Heart left ventricle (tissue), 16 donors: ENCODE measurements at regions not wholly inside any gene's neighbourhood (a gene's known extent, or its start where the extent isn't known, plus 50 kb on each side); places are given as distances from the start of the nearest gene placed in this dataset.

Source experiments
- ATAC-seq, 4 donors: fragments of 200-7000 bp; cut with Tn5 transposase; one replicate each; pipeline ENCODE4 v1.9.1; 2020 to 2022; ENCODE audit warnings: moderate library complexity in 4 of 4, mild to moderate bottlenecking in 3 of 4, moderate number of reproducible peaks in 1 of 4
- DNase-seq, 5 donors: peaks; one replicate each; pipeline ENCODE4 v3.0.0-alpha.2; 2020
- H3K27ac ChIP-seq, 12 donors: fragments of 200-600 bp; sonication (generic) in 4 of 12; one replicate each; pipeline versions ENCODE4 v1.5.0 to v1.8.0; 2016 to 2022; ENCODE audit warnings: mild to moderate bottlenecking in 2 of 12
- H3K27me3 ChIP-seq, 9 donors: fragments of 200-600 bp; sonication (generic) in 2 of 9; one replicate each; pipeline versions ENCODE4 v1.5.1 to v1.8.0; 2016 to 2022; ENCODE audit warnings: mild to moderate bottlenecking in 3 of 9
- H3K36me3 ChIP-seq, 9 donors: fragments of 200-600 bp; sonication (generic) in 2 of 9; one replicate each; pipeline versions ENCODE4 v1.5.0 to v1.8.0; 2018 to 2022; ENCODE audit warnings: mild to moderate bottlenecking in 2 of 9
- H3K4me1 ChIP-seq, 12 donors: fragments of 200-600 bp; sonication (generic) in 4 of 12; one replicate each; pipeline versions ENCODE4 v1.5.0 to v1.8.0; 2016 to 2022; ENCODE audit warnings: mild to moderate bottlenecking in 3 of 12
- H3K4me3 ChIP-seq, 12 donors: fragments of 200-600 bp; sonication (generic) in 4 of 12; one replicate each; pipeline versions ENCODE4 v1.5.0 to v1.8.0; 2017 to 2022; ENCODE audit warnings: mild to moderate bottlenecking in 9 of 12, moderate library complexity in 4 of 12
- H3K9me3 ChIP-seq, 12 donors: fragments of 200-600 bp; sonication (generic) in 4 of 12; one replicate each; pipeline versions ENCODE4 v1.5.0 to v1.8.0; 2016 to 2022; ENCODE audit warnings: mild to moderate bottlenecking in 1 of 12
- CTCF ChIP-seq, 12 donors: fragments of 200-600 bp; sonication (generic) in 4 of 12; IDR thresholded peaks; one replicate each; pipeline versions ENCODE4 v1.5.0 to v1.8.0; 2018 to 2022; ENCODE audit warnings: antibody characterized with exemption in 12 of 12, mild to moderate bottlenecking in 5 of 12
- POLR2A ChIP-seq, 2 donors: fragments of 450-650 bp; IDR thresholded peaks; one replicate each; pipeline ENCODE4 v1.6.1; 2017; ENCODE audit warnings: antibody characterized with exemption in 2 of 2, mild to moderate bottlenecking in 2 of 2, moderate library complexity in 2 of 2
- WGBS, 4 donors: extraction: QIAGEN DNeasy Blood & Tissue Kit in 2 of 4; methylation state at CpG; one replicate each; pipeline versions ENCODE4 v1.1.5 to v1.1.7; 2013 to 2018; 5-methylcytosine and 5-hydroxymethylcytosine counted together
- intact Hi-C, 10 donors: fragments of 100-400 bp; cut with DNase I; formaldehyde crosslinking; loops; one replicate each; pipeline versions ENCODE4 v1.11.1 to v1.14.2; 2022
- donor health status: ischemic (EF 13 %, LVEDD 7.1; RV severe dilation, severe dysfunction).
- donor health status: healthy with polysubstance abuse.
- donor health status: DM: no; HTN: yes; CAD: no.
- donor health status: DM: no; HTN: no; CAD: no.
- donor health status: ischemic (EF 25% LVEDD 6.9; RV normal size, moderate dysfunction).
- donor health status: ischemic (EF 25% LVEDD 5.7; RV mildly dilated, moderate dysfunction).
- donor health status: healthy.
- donor health status: DM: yes; HTN: yes; CAD: no.
- donor health status: ischemic (EF 35%, LVEDD 5.7; RV mildly dilated, moderate dysfunction).
- donor health status: nonischemic (EF 11% LVEDD 7.7; RV severe dilation, severe dysfunction).
- donor health status: DM: yes; HTN: yes; CAD: no.
- donor health status: PGD.
- donor health status: ischemic (EF 29% LVEDD 5.4; RV normal size, mild dysfunction).
- donor health status: nonischemic (EF 23%, LVEDD 6.1; RV moderate dilation, normal function).

DNA sequence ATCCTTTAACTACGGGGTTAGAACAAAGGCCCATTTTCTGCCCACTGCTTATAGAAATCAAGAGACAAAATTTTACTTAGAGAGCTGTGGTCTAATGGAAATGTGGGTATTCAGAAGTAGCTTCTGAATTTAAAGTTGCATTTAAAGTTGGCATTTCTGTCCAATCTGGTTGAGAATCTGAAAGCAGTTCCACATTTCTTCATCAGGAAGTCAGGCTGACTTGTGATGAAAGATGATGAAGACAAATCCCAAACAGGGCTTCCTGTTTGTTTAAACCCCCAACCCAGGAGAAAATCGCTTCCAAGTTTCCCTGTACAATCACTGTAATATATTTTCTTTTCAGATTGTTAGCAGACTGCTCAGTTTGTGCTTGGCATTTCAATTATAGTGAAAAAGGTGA, 345.3 kb downstream of the SPRY1 start:
- DNase-seq: no peak
- ATAC-seq: no peak
- no peak for TF ChIP-seq CTCF (IDR thresholded peaks at IDR 0.05)
- no peak for TF ChIP-seq POLR2A (IDR thresholded peaks at IDR 0.05)
- intact Hi-C loops: loop anchor here in 4 of 10 donors (10.0 kb wide), 5 partner anchors 113 to 347 kb away; partner anchors contain the start of gene SPRY1 (in 1 of the 4)
- 46 to 61% (median 51%) methylated on average over 2 of the region's 2 CpGs for WGBS, 4 donors
- Histone ChIP-seq H3K27ac (peak overlapping the region in 7 of 12 donors; percentile 2 to 40 (median 14)), H3K9me3 (no peaks in the 10 kb centered on the region), H3K4me3 (no peak overlapping the region), H3K36me3 (no peaks in the 10 kb centered on the region), H3K4me1 (peaks cover 0 to 40% (median 13%) of the 10 kb centered on the region in 12 donors), H3K27me3 (no peaks in the 10 kb centered on the region)

- intact Hi-C loops: loop anchor here in 4 of 10 donors (10.0 kb wide), 5 partner anchors 111 to 349 kb away; partner anchors contain the start of gene SPRY1 (in 1 of the 4)
- Histone ChIP-seq H3K4me3 (no peak overlapping the region), H3K27me3 (no peaks in the 10 kb centered on the region), H3K36me3 (no peaks in the 10 kb centered on the region), H3K9me3 (no peaks in the 10 kb centered on the region), H3K4me1 (peaks cover 0 to 44% (median 14%) of the 10 kb centered on the region in 12 donors), H3K27ac (peak overlapping the region; percentile 4 to 69 (median 47))
- DNase-seq (no peak), ATAC-seq (no peak)
- TF ChIP-seq POLR2A (IDR thresholded peaks at IDR 0.05) (no peak), CTCF (IDR thresholded peaks at IDR 0.05) (no peak)
Measured at GRCh38 chr4:123743848-123744247, 347.3 kb downstream of the SPRY1 start.

DNA sequence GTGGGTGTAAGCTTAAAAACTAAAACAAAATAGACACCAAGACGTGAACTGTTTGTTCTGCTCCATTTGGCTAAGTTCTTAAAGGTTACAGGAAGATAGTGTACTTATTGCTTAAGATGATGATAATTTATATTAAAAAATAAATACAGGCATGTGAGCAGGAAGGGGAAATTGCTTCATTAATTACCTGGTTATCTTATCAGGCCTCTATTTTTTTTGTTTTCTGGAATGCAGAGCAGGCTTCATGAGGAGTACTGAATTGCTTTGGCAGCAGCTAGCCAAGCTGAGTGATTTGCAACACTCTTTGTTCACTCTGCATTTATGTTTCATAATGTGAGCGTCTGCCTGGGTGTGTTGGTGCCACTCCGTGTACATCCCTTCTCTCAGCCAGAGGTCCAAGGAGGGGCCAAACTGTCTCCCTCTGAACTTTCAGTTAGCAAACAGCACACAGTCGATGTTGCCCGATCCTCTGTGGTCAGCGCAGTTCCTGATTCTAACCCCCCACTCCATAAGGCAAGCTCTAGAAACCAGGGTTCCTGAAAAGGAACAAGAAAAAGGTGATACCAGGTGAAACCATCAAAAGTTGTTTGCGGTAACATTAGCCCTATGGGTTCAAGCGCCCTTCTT, 348.2 kb downstream of the SPRY1 start:
- H3K36me3 ChIP-seq: no peaks in the 10 kb centered on the region
- H3K4me1 ChIP-seq: peaks cover 0 to 53% (median 17%) of the 10 kb centered on the region in 12 donors
- WGBS, 4 donors: 51 to 60% (median 55%) methylated on average over 8 of the region's 8 CpGs
- peak; percentile 47 to 87 (median 61) for ATAC-seq
- TF ChIP-seq CTCF (IDR thresholded peaks at IDR 0.05): no peak
- TF ChIP-seq POLR2A (IDR thresholded peaks at IDR 0.05): no peak
- DNase-seq: peak in 3 of 5 donors; percentile 20 to 42 (median 30)
- no peak overlapping the region for H3K4me3 ChIP-seq
- no peaks in the 10 kb centered on the region for H3K9me3 ChIP-seq
- H3K27me3 ChIP-seq: no peaks in the 10 kb centered on the region
- peak overlapping the region; percentile 4 to 66 (median 47) for H3K27ac ChIP-seq
- intact Hi-C loops: loop anchor here in 4 of 10 donors (5.0 to 10.0 kb wide), 8 partner anchors 110 to 350 kb away; partner anchors contain the start of gene SPRY1 (in 2 of the 4)

DNA sequence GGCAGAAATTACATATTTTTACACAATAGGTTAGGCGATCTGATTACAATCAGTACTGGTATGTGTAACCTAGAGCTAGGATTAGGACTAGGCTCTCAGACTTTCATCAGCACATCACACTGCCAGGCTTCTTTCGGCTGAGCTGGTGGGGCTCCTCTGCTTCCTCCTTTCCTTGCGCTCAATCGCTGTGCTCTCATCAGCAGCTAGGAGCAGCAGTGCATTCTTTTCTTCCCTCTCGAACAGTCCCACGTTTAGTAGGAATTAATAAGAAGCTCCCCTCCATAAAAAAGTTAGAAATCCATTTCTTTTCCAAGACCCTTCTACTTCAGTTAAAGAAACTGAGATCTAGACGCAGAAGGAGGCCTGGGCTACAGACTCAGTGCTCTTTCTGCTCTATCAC, 350.4 kb downstream of the SPRY1 start:
- Histone ChIP-seq H3K4me1 (peaks cover 0 to 56% (median 24%) of the 10 kb centered on the region in 12 donors), H3K27me3 (no peaks in the 10 kb centered on the region), H3K9me3 (no peaks in the 10 kb centered on the region), H3K4me3 (no peak overlapping the region), H3K36me3 (no peaks in the 10 kb centered on the region), H3K27ac (peak overlapping the region in 6 of 12 donors; percentile 6 to 82 (median 10))
- TF ChIP-seq POLR2A (IDR thresholded peaks at IDR 0.05): no peak
- peak in 5 of 12 donors; percentile 13 to 32 (median 19) for TF ChIP-seq CTCF (IDR thresholded peaks at IDR 0.05)
- DNase-seq: no peak
- peak in 2 of 4 donors; percentile 17 to 40 for ATAC-seq
- 51 to 64% (median 59%) methylated on average over 7 of the region's 7 CpGs for WGBS, 4 donors
- intact Hi-C loops: loop anchor here in 4 of 10 donors (5.0 to 10.0 kb wide), 8 partner anchors 108 to 352 kb away; partner anchors contain the start of gene SPRY1 (in 2 of the 4)
